ENCODE measurements at regions not wholly inside any gene's neighbourhood (a gene's known extent, or its start where the extent isn't known, plus 50 kb on each side); places are given as distances from the start of the nearest gene placed in this dataset.

DNA sequence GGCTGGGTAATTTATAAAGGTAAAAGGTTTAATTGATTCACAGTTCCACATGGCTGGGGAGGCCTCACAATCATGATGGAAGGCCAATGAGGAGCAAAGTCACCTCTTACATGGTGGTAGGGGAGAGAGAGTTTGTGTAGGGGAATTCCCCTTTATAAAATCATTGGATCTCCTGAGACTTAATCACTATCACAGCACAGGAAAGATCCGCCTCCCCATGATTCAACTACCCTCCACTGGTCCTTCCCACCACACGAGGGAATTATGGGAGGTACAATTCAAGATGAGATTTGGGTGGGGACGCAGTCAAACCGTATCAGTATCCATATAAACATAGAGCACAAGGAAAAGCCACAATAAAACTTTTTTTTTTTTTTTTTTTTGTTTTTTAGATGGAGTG is 172.6 kb upstream of the PIEZO2 start:
- in situ Hi-C loops (cut with MboI; ENCODE audit: low sequenced_read_pairs in 4 of 4) = loop anchor here in 2 of 4 donors (10.0 to 25.0 kb wide), 2 partner anchors 183 to 190 kb away; no protein-coding TSS in a partner anchor
- H3K27me3 ChIP-seq = no peaks in the 10 kb centered on the region
- TF ChIP-seq POLR2A (IDR thresholded peaks at IDR 0.05) = no peak
- TF ChIP-seq CTCF (IDR thresholded peaks at IDR 0.05 in 4 of 5, conservative IDR thresholded peaks at IDR 0.05 in 1 of 5) = no peak
- DNase-seq = no peak
- H3K9me3 ChIP-seq = no peaks in the 10 kb centered on the region
- no peak overlapping the region for H3K27ac ChIP-seq
- intact Hi-C loops (cut with DNase I; ENCODE audit: low total_unique reads) = no loop called here
- peaks cover 16 to 29% of the 10 kb centered on the region in 2 donors for H3K4me1 ChIP-seq
- H3K36me3 ChIP-seq = no peaks in the 10 kb centered on the region
- H3K4me3 ChIP-seq = no peak overlapping the region
- no peak for ATAC-seq

GRCh38 chr18:11320986-11321385 is 171.6 kb upstream of the PIEZO2 start:
- intact Hi-C loops (cut with DNase I; ENCODE audit: low total_unique reads) = no loop called here

GRCh38 chr18:11316546-11316945 is 167.2 kb upstream of the PIEZO2 start:
- Histone ChIP-seq H3K36me3 (no peaks in the 10 kb centered on the region), H3K4me3 (no peak overlapping the region), H3K27ac (no peak overlapping the region), H3K9me3 (no peaks in the 10 kb centered on the region), H3K4me1 (no peaks in the 10 kb centered on the region), H3K27me3 (no peaks in the 10 kb centered on the region)
- DNase-seq (no peak), ATAC-seq (no peak)
- in situ Hi-C loops (cut with MboI; ENCODE audit: low sequenced_read_pairs in 4 of 4) (loop anchor here in 2 of 4 donors (10.0 to 25.0 kb wide), 2 partner anchors 68 to 196 kb away; no protein-coding TSS in a partner anchor), intact Hi-C loops (cut with DNase I; ENCODE audit: low total_unique reads) (no loop called here)
- TF ChIP-seq CTCF (IDR thresholded peaks at IDR 0.05 in 4 of 5, conservative IDR thresholded peaks at IDR 0.05 in 1 of 5) = no peak

More at GRCh38 chr18:11320986-11321385, 171.6 kb upstream of the PIEZO2 start:
- DNase-seq (no peak), ATAC-seq (no peak)
- Histone ChIP-seq H3K4me3 (no peak overlapping the region), H3K27ac (no peak overlapping the region), H3K27me3 (no peaks in the 10 kb centered on the region), H3K4me1 (peaks cover 15 to 20% of the 10 kb centered on the region in 2 donors), H3K36me3 (no peaks in the 10 kb centered on the region), H3K9me3 (no peaks in the 10 kb centered on the region)
- no peak for TF ChIP-seq POLR2A (IDR thresholded peaks at IDR 0.05)
- in situ Hi-C loops (cut with MboI; ENCODE audit: low sequenced_read_pairs in 4 of 4) = loop anchor here in 2 of 4 donors (10.0 to 25.0 kb wide), 2 partner anchors 184 to 191 kb away; no protein-coding TSS in a partner anchor

DNA sequence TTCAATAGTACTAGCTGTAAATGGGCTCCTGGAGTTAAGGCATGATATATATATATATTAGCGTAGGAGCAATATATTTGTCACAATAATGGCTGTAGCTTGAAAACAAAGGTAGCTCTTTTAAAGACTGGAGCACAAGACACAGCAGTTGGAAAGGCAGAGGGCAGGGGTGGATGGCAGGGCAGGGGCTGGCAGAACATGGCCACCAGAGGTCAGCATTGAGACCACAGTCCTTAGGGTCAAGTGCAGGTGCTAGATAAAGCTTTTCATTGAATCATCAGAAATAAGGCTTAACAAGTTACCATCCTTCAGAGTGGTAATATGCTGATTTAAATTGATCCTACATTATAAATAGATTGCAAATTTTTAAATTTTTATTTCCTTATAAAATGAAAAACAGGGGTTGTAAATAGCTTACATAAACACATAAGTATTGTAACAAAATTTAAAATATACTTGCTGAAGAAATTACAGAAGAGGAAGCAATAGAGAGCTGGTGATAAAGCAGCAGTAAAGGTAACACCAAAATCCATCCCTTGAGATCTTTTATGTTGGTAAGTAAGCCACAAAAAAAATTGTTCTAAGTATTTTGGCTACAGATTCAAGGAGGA is 161.2 kb upstream of the PIEZO2 start:
- TF ChIP-seq POLR2A (IDR thresholded peaks at IDR 0.05) = no peak
- TF ChIP-seq CTCF (IDR thresholded peaks at IDR 0.05 in 4 of 5, conservative IDR thresholded peaks at IDR 0.05 in 1 of 5) = peak; percentile 73 to 86 (median 77)
- intact Hi-C loops (cut with DNase I; ENCODE audit: low total_unique reads) (loop anchor here (1.0 to 2.0 kb wide), 3 partner anchors 78 to 243 kb away; no protein-coding TSS in a partner anchor), in situ Hi-C loops (cut with MboI; ENCODE audit: low sequenced_read_pairs in 4 of 4) (loop anchor here in 3 of 4 donors (5.0 to 25.0 kb wide), 3 partner anchors 74 to 202 kb away; no protein-coding TSS in a partner anchor)
- no peak overlapping the region for H3K4me3 ChIP-seq
- H3K36me3 ChIP-seq = no peaks in the 10 kb centered on the region
- no peak overlapping the region for H3K27ac ChIP-seq
- DNase-seq (peak; percentile 21 to 64), ATAC-seq (peak; percentile 75 to 89)
- H3K9me3 ChIP-seq = no peaks in the 10 kb centered on the region
- H3K27me3 ChIP-seq = no peaks in the 10 kb centered on the region
- H3K4me1 ChIP-seq = peaks cover 0 to 3% of the 10 kb centered on the region in 2 donors

DNA sequence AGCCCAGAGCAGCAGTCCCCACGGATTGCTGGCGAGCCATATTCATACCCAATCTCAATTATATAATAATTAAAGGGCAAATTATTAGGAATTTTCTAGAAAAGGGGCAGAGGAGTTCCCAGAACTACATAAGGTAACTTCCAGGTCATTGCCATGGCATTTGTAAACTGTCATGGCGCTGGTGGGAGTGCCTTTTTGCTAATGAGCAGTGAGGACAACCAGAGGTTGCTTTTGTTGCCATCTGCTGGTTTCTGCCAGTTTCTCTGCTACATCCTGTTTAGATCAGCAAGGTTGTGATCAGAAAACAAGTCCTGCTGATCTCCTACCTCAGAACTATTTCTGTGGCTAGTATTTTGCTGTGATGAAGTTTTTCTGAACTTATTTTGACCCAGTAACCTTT is 159.8 kb upstream of the PIEZO2 start:
- Histone ChIP-seq H3K9me3 (no peaks in the 10 kb centered on the region), H3K36me3 (no peaks in the 10 kb centered on the region), H3K4me1 (peaks cover 0 to 3% of the 10 kb centered on the region in 2 donors), H3K4me3 (no peak overlapping the region), H3K27me3 (no peaks in the 10 kb centered on the region), H3K27ac (no peak overlapping the region)
- TF ChIP-seq POLR2A (IDR thresholded peaks at IDR 0.05) (no peak), CTCF (IDR thresholded peaks at IDR 0.05 in 4 of 5, conservative IDR thresholded peaks at IDR 0.05 in 1 of 5) (no peak)
- in situ Hi-C loops (cut with MboI; ENCODE audit: low sequenced_read_pairs in 4 of 4) = loop anchor here in 1 of 4 donors (25.0 kb wide), 1 partner anchor 203 kb away; no protein-coding TSS in a partner anchor
- DNase-seq = no peak
- intact Hi-C loops (cut with DNase I; ENCODE audit: low total_unique reads) = no loop called here
- no peak for ATAC-seq

Measured in gastrocnemius medialis (tissue), 4 donors.